Astrocyte (in vitro differentiated cells and primary cell): ENCODE measurements at regions not wholly inside any gene's neighbourhood (a gene's known extent, or its start where the extent isn't known, plus 50 kb on each side); places are given as distances from the start of the nearest gene placed in this dataset.

Source experiments
- DNase-seq: peaks from one replicate; pipeline ENCODE4 v3.0.0-alpha.2; 2010; ENCODE audit warnings: low read depth
- FAIRE-seq: peaks from 2 replicates; lab custom pipeline; 2011; peaks lifted over from hg19 to GRCh38; lab: Jason Lieb, UNC
- H2AFZ ChIP-seq: 2 replicates; pipeline ENCODE4 v1.6.0; 2012; ENCODE audit warnings: low read depth, low read length, inconsistent platforms
- H3K27ac ChIP-seq: 2 replicates; pipeline ENCODE4 v1.5.1; 2011; ENCODE audit warnings: low read depth, low read length, inconsistent platforms
- H3K27me3 ChIP-seq: 2 replicates; pipeline ENCODE4 v1.6.0; 2011; ENCODE audit warnings: low read length, inconsistent platforms; ENCODE audit not compliant: insufficient read depth
- H3K36me3 ChIP-seq: 2 replicates; pipeline ENCODE4 v1.5.1; 2011; ENCODE audit warnings: low read length, inconsistent platforms; ENCODE audit not compliant: insufficient read depth
- H3K4me1 ChIP-seq: 2 replicates; pipeline ENCODE4 v1.5.1; 2011; ENCODE audit warnings: low read length, inconsistent platforms; ENCODE audit not compliant: insufficient read depth
- H3K4me2 ChIP-seq: 2 replicates; pipeline ENCODE4 v1.6.0; 2012; ENCODE audit warnings: low read length, inconsistent platforms
- H3K4me3 ChIP-seq: 2 replicates; pipeline ENCODE4 v1.5.1; 2011; ENCODE audit warnings: low read depth, mild to moderate bottlenecking, low read length, inconsistent platforms; ENCODE audit not compliant: insufficient read depth
- H3K79me2 ChIP-seq: 2 replicates; pipeline ENCODE4 v1.6.0; 2012; ENCODE audit warnings: mild to moderate bottlenecking, low read length, inconsistent platforms; ENCODE audit not compliant: insufficient read depth
- H3K9ac ChIP-seq: 2 replicates; pipeline ENCODE4 v1.6.0; 2012; ENCODE audit warnings: mild to moderate bottlenecking, low read length, inconsistent platforms
- H3K9me3 ChIP-seq: 2 replicates; pipeline ENCODE4 v1.5.1; 2012; ENCODE audit warnings: low read depth, mild to moderate bottlenecking, low read length, inconsistent platforms; ENCODE audit not compliant: insufficient read depth
- H4K20me1 ChIP-seq: 2 replicates; pipeline ENCODE4 v1.6.0; 2012; ENCODE audit warnings: low read length, inconsistent platforms; ENCODE audit not compliant: insufficient read depth
- H3K27ac Mint-ChIP-seq: one replicate; pipeline ENCODE4 v1.8.0; 2021; ENCODE audit warnings: mild to moderate bottlenecking, mixed read lengths; ENCODE audit not compliant: unreplicated experiment
- H3K27me3 Mint-ChIP-seq: one replicate; pipeline ENCODE4 v1.8.0; 2021; ENCODE audit warnings: low read depth, mixed read lengths; ENCODE audit not compliant: unreplicated experiment
- H3K36me3 Mint-ChIP-seq: one replicate; pipeline ENCODE4 v1.8.0; 2021; ENCODE audit warnings: low read depth, mixed read lengths; ENCODE audit not compliant: unreplicated experiment
- H3K4me1 Mint-ChIP-seq: one replicate; pipeline ENCODE4 v1.8.0; 2021; ENCODE audit warnings: low read depth, mixed read lengths; ENCODE audit not compliant: unreplicated experiment
- H3K4me3 Mint-ChIP-seq: one replicate; pipeline ENCODE4 v1.8.0; 2021; ENCODE audit warnings: mild to moderate bottlenecking, moderate library complexity, mixed read lengths; ENCODE audit not compliant: unreplicated experiment
- H3K9me3 Mint-ChIP-seq: one replicate; pipeline ENCODE4 v1.8.0; 2021; ENCODE audit warnings: mild to moderate bottlenecking, mixed read lengths; ENCODE audit not compliant: unreplicated experiment
- EZH2 ChIP-seq: IDR thresholded peaks from 2 replicates; pipeline ENCODE4 v1.6.1; 2012; ENCODE audit warnings: mild to moderate bottlenecking, low read length, inconsistent platforms; ENCODE audit not compliant: insufficient read depth
- TF ChIP-seq, protein P1 (sequence below): IDR thresholded peaks from 2 replicates; pipeline ENCODE4 v1.5.1; 2011; ENCODE audit warnings: low read depth, mild to moderate bottlenecking, inconsistent platforms, low read length, moderate library complexity; ENCODE audit not compliant: insufficient read depth

DNA sequence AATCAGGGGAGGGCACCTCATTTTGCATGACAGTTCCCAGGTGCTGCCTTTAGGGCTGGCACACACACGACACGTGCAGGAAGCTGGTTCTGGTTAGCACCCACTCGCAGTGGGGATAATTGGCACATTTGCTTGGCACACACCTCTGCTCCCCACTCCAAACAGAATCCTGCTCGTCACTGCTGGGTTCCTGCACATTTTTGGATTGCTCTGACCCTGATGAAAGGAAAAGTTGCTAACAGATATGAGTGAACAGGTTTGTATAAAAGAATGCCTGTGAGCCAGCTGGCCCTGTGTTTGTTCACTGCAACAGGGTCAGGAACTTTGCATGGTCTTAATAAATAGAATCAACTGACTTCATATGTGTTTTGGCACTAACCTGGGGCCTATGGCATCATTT is 1500.4 kb downstream of the EFNB2 start:
- no peaks in the 10 kb centered on the region for H3K4me1 Mint-ChIP-seq

DNA sequence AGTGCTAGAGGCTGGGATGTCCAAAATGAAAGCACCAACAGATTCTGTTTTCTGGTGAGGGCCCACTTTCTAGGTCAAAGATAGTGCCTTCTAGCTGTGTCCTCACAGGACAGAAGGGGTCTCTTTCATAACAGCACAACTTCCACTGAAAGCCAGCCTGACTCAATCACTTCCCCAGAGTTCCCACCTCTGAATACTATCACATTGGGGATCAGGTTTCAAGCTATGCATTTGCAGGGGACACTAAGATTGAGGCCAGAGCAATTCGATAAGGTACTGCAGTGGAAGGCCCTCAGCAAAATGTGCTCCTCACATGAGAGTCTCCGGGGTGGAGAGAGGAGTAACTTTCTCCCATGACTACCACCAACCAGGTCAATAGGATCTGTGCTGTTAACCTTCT is 1501.5 kb downstream of the EFNB2 start:
- TF ChIP-seq, protein P1, sequence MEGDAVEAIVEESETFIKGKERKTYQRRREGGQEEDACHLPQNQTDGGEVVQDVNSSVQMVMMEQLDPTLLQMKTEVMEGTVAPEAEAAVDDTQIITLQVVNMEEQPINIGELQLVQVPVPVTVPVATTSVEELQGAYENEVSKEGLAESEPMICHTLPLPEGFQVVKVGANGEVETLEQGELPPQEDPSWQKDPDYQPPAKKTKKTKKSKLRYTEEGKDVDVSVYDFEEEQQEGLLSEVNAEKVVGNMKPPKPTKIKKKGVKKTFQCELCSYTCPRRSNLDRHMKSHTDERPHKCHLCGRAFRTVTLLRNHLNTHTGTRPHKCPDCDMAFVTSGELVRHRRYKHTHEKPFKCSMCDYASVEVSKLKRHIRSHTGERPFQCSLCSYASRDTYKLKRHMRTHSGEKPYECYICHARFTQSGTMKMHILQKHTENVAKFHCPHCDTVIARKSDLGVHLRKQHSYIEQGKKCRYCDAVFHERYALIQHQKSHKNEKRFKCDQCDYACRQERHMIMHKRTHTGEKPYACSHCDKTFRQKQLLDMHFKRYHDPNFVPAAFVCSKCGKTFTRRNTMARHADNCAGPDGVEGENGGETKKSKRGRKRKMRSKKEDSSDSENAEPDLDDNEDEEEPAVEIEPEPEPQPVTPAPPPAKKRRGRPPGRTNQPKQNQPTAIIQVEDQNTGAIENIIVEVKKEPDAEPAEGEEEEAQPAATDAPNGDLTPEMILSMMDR: no peak
- TF ChIP-seq EZH2: no peak
- Mint-ChIP-seq H3K4me3 (no peak overlapping the region), H3K27me3 (no peaks in the 10 kb centered on the region), H3K36me3 (no peaks in the 10 kb centered on the region), H3K27ac (no peak overlapping the region), H3K4me1 (no peaks in the 10 kb centered on the region), H3K9me3 (no peaks in the 10 kb centered on the region)
- no peak overlapping the region for H3K4me2 ChIP-seq
- no peaks in the 10 kb centered on the region for H3K27me3 ChIP-seq
- H4K20me1 ChIP-seq: no peaks in the 10 kb centered on the region
- no peaks in the 10 kb centered on the region for H3K9me3 ChIP-seq
- H3K36me3 ChIP-seq: no peaks in the 10 kb centered on the region
- no peak overlapping the region for H2AFZ ChIP-seq
- no peak overlapping the region for H3K4me3 ChIP-seq
- FAIRE-seq (no peak), DNase-seq (no peak)
- no peaks in the 10 kb centered on the region for H3K4me1 ChIP-seq
- H3K27ac ChIP-seq: no peak overlapping the region
- no peak overlapping the region for H3K9ac ChIP-seq
- H3K79me2 ChIP-seq: no peaks in the 10 kb centered on the region

More for the DNA sequence above, 1500.4 kb downstream of the EFNB2 start:
- DNase-seq: no peak
- Histone ChIP-seq H3K4me2 (no peak overlapping the region), H3K27me3 (no peaks in the 10 kb centered on the region), H3K79me2 (no peaks in the 10 kb centered on the region), H3K36me3 (no peaks in the 10 kb centered on the region), H3K4me3 (no peak overlapping the region), H3K27ac (no peak overlapping the region), H2AFZ (no peak overlapping the region), H3K9ac (no peak overlapping the region), H4K20me1 (no peaks in the 10 kb centered on the region), H3K4me1 (no peaks in the 10 kb centered on the region), H3K9me3 (no peaks in the 10 kb centered on the region)
- Mint-ChIP-seq H3K36me3 (no peaks in the 10 kb centered on the region), H3K4me3 (no peak overlapping the region), H3K9me3 (no peaks in the 10 kb centered on the region), H3K27ac (no peak overlapping the region), H3K27me3 (no peaks in the 10 kb centered on the region)
- FAIRE-seq: no peak
- TF ChIP-seq, protein P1: no peak
- no peak for TF ChIP-seq EZH2

DNA sequence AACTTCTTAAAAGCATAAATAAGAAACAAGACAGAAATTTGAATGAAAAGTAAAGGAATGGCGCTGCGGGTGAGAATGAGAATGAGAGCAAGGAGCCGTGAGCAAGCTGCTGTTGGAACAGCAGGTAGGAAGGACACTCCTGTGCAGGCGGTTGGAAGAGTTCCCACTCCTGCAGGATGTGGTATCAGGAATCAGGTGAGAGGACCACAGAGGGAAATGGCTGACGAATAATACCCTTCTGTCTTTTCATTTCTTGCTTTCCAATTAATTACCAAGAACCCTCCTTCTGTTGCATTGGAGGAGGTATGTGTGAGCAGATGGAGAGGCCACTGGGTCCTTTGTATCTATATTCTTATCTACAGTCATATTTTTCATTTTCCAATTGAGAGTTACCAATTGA is 1504.2 kb downstream of the EFNB2 start:
- DNase-seq (no peak), FAIRE-seq (no peak)
- no peaks in the 10 kb centered on the region for H3K9me3 ChIP-seq
- no peaks in the 10 kb centered on the region for H3K36me3 ChIP-seq
- no peak overlapping the region for H3K9ac ChIP-seq
- Mint-ChIP-seq H3K4me3 (no peak overlapping the region), H3K36me3 (no peaks in the 10 kb centered on the region), H3K27ac (no peak overlapping the region), H3K9me3 (no peaks in the 10 kb centered on the region), H3K27me3 (no peaks in the 10 kb centered on the region), H3K4me1 (no peaks in the 10 kb centered on the region)
- H3K4me1 ChIP-seq: no peaks in the 10 kb centered on the region
- H4K20me1 ChIP-seq: no peaks in the 10 kb centered on the region
- H3K4me2 ChIP-seq: no peak overlapping the region
- H2AFZ ChIP-seq: no peak overlapping the region
- no peak overlapping the region for H3K27ac ChIP-seq
- H3K79me2 ChIP-seq: no peaks in the 10 kb centered on the region
- no peak overlapping the region for H3K4me3 ChIP-seq
- no peaks in the 10 kb centered on the region for H3K27me3 ChIP-seq
- TF ChIP-seq, protein P1: no peak
- TF ChIP-seq EZH2: no peak
